ENCODE measurements at regions not wholly inside any gene's neighbourhood (a gene's known extent, or its start where the extent isn't known, plus 50 kb on each side); places are given as distances from the start of the nearest gene placed in this dataset.

DNA sequence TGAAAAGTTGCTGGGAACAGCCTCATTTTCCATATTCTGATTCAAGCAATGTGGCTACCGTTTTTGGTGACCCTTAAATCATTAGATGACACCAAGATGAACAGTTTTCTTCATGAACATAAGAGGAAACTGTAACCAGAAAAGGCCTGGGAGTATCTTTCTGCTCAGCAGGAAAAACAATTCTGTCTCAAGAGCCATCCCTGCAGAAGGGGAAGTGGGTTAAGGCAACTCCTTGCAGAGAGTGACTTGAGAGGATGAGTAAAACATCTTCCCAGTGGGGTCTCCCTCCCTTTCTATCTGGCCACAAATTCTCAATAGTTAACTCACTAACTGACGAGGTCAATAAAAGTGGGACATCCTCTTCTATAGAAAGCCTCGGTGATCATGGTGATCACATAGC is 187.6 kb upstream of the NRIP1 start:
- no peak overlapping the region for H2AFZ ChIP-seq (ENCODE audit: low read depth, low read length)
- no peak overlapping the region for H3K4me3 ChIP-seq (ENCODE audit: insufficient read depth, low read depth, low read length)
- H3K79me2 ChIP-seq (ENCODE audit: insufficient read depth, low read length) = no peaks in the 10 kb centered on the region
- Mint-ChIP-seq H3K36me3 (ENCODE audit: low read depth, unreplicated experiment) (no peaks in the 10 kb centered on the region), H3K9me3 (ENCODE audit: unreplicated experiment) (peaks cover 3% of the 10 kb centered on the region), H3K4me3 (ENCODE audit: unreplicated experiment) (no peak overlapping the region), H3K4me1 (ENCODE audit: low read depth, unreplicated experiment) (peaks cover 23% of the 10 kb centered on the region), H3K27ac (ENCODE audit: unreplicated experiment) (no peak overlapping the region), H3K27me3 (ENCODE audit: low read depth, unreplicated experiment) (no peaks in the 10 kb centered on the region)
- H4K20me1 ChIP-seq (ENCODE audit: insufficient read depth, low read length) = no peaks in the 10 kb centered on the region
- H3K9ac ChIP-seq (ENCODE audit: low read length) = no peak overlapping the region
- no peak overlapping the region for H3K27ac ChIP-seq (ENCODE audit: low read depth, low read length)
- H3K4me1 ChIP-seq (ENCODE audit: insufficient read depth, low read length) = peaks cover 19% of the 10 kb centered on the region
- TF ChIP-seq CTCF (IDR thresholded peaks at IDR 0.05; ENCODE audit: insufficient read depth, low read depth, low read length) (no peak), EZH2 (IDR thresholded peaks at IDR 0.05; ENCODE audit: insufficient read depth, low read length) (no peak)
- H3K36me3 ChIP-seq (ENCODE audit: insufficient read depth, low read length) = no peaks in the 10 kb centered on the region
- H3K9me3 ChIP-seq (ENCODE audit: insufficient read depth, low read depth, low read length) = no peaks in the 10 kb centered on the region
- DNase-seq (ENCODE audit: low read depth) = no peak
- no peak overlapping the region for H3K4me2 ChIP-seq (ENCODE audit: low read length)
- H3K27me3 ChIP-seq (ENCODE audit: insufficient read depth, low read length) = no peaks in the 10 kb centered on the region
- FAIRE-seq = no peak

GRCh38 chr21:15254111-15254510 is 189.3 kb upstream of the NRIP1 start:
- Mint-ChIP-seq H3K27me3 (ENCODE audit: low read depth, unreplicated experiment) (no peaks in the 10 kb centered on the region), H3K27ac (ENCODE audit: unreplicated experiment) (no peak overlapping the region), H3K4me1 (ENCODE audit: low read depth, unreplicated experiment) (peaks cover 17% of the 10 kb centered on the region), H3K4me3 (ENCODE audit: unreplicated experiment) (no peak overlapping the region), H3K9me3 (ENCODE audit: unreplicated experiment) (peaks cover 3% of the 10 kb centered on the region), H3K36me3 (ENCODE audit: low read depth, unreplicated experiment) (no peaks in the 10 kb centered on the region)
- TF ChIP-seq EZH2 (IDR thresholded peaks at IDR 0.05; ENCODE audit: insufficient read depth, low read length) (no peak), CTCF (IDR thresholded peaks at IDR 0.05; ENCODE audit: insufficient read depth, low read depth, low read length) (no peak)
- Histone ChIP-seq H3K4me3 (ENCODE audit: insufficient read depth, low read depth, low read length) (no peak overlapping the region), H3K79me2 (ENCODE audit: insufficient read depth, low read length) (no peaks in the 10 kb centered on the region), H3K9ac (ENCODE audit: low read length) (no peak overlapping the region), H4K20me1 (ENCODE audit: insufficient read depth, low read length) (no peaks in the 10 kb centered on the region), H3K9me3 (ENCODE audit: insufficient read depth, low read depth, low read length) (no peaks in the 10 kb centered on the region), H3K27ac (ENCODE audit: low read depth, low read length) (no peak overlapping the region), H2AFZ (ENCODE audit: low read depth, low read length) (no peak overlapping the region), H3K4me1 (ENCODE audit: insufficient read depth, low read length) (peaks cover 19% of the 10 kb centered on the region), H3K27me3 (ENCODE audit: insufficient read depth, low read length) (no peaks in the 10 kb centered on the region), H3K4me2 (ENCODE audit: low read length) (no peak overlapping the region), H3K36me3 (ENCODE audit: insufficient read depth, low read length) (no peaks in the 10 kb centered on the region)
- FAIRE-seq (peak; percentile 41), DNase-seq (ENCODE audit: low read depth) (no peak)

- H3K36me3 Mint-ChIP-seq (ENCODE audit: low read depth, unreplicated experiment) = no peaks in the 10 kb centered on the region
- DNase-seq (ENCODE audit: low read depth) (no peak), FAIRE-seq (no peak)
- TF ChIP-seq EZH2 (IDR thresholded peaks at IDR 0.05; ENCODE audit: insufficient read depth, low read length) = no peak
- no peak for TF ChIP-seq CTCF (IDR thresholded peaks at IDR 0.05; ENCODE audit: insufficient read depth, low read depth, low read length)
- H3K9ac ChIP-seq (ENCODE audit: low read length) = no peak overlapping the region
- H3K4me1 Mint-ChIP-seq (ENCODE audit: low read depth, unreplicated experiment) = peaks cover 11% of the 10 kb centered on the region
- no peak overlapping the region for H3K4me2 ChIP-seq (ENCODE audit: low read length)
- no peaks in the 10 kb centered on the region for H3K9me3 ChIP-seq (ENCODE audit: insufficient read depth, low read depth, low read length)
- H3K27ac Mint-ChIP-seq (ENCODE audit: unreplicated experiment) = no peak overlapping the region
- no peak overlapping the region for H2AFZ ChIP-seq (ENCODE audit: low read depth, low read length)
- no peak overlapping the region for H3K4me3 ChIP-seq (ENCODE audit: insufficient read depth, low read depth, low read length)
- H3K27ac ChIP-seq (ENCODE audit: low read depth, low read length) = no peak overlapping the region
- H3K27me3 ChIP-seq (ENCODE audit: insufficient read depth, low read length) = no peaks in the 10 kb centered on the region
- H4K20me1 ChIP-seq (ENCODE audit: insufficient read depth, low read length) = no peaks in the 10 kb centered on the region
- no peak overlapping the region for H3K4me3 Mint-ChIP-seq (ENCODE audit: unreplicated experiment)
- H3K27me3 Mint-ChIP-seq (ENCODE audit: low read depth, unreplicated experiment) = no peaks in the 10 kb centered on the region
- H3K4me1 ChIP-seq (ENCODE audit: insufficient read depth, low read length) = peaks cover 10% of the 10 kb centered on the region
- H3K9me3 Mint-ChIP-seq (ENCODE audit: unreplicated experiment) = peaks cover 3% of the 10 kb centered on the region
- H3K79me2 ChIP-seq (ENCODE audit: insufficient read depth, low read length) = no peaks in the 10 kb centered on the region
- no peaks in the 10 kb centered on the region for H3K36me3 ChIP-seq (ENCODE audit: insufficient read depth, low read length)
Measured at GRCh38 chr21:15255261-15255660, 190.5 kb upstream of the NRIP1 start.

All from astrocyte (in vitro differentiated cells and primary cell).